ENCODE measurements at regions not wholly inside any gene's neighbourhood (a gene's known extent, or its start where the extent isn't known, plus 50 kb on each side); places are given as distances from the start of the nearest gene placed in this dataset.
"Not testable (repeated sequence)": the region's sequence is repeated elsewhere in the genome, so short reads cannot be mapped to it uniquely, and the experiment has no call there.

GRCh38 chr1:172845865-172846264, 187.0 kb downstream of the FASLG start:
- no peak overlapping the region for H3K27ac ChIP-seq
- no peaks in the 10 kb centered on the region for H3K4me1 ChIP-seq (replicated peaks; ENCODE audit: insufficient read depth)
- intact Hi-C loops (cut with micrococcal nuclease; ENCODE audit: unreplicated experiment): no loop called here
- no peaks in the 10 kb centered on the region for H3K9me2 ChIP-seq (ENCODE audit: insufficient read depth)
- DNase-seq: no peak
- ChIA-PET CTCF (no interaction called here), POLR2A (ENCODE audit: unreplicated experiment) (no interaction called here)
- no peak overlapping the region for H2AFZ ChIP-seq
- no peaks in the 10 kb centered on the region for H3K36me3 ChIP-seq (ENCODE audit: low read depth)
- TF ChIP-seq EZH2 (IDR thresholded peaks at IDR 0.05; ENCODE audit: low read depth) (no peak), CTCF (conservative IDR thresholded peaks at IDR 0.05) (no peak)
- H3F3A ChIP-seq (ENCODE audit: insufficient read depth, low read depth): no peaks in the 10 kb centered on the region
- BruUV-seq (replicated peaks): no TSS peak
- no peak overlapping the region for H3K4me3 ChIP-seq
- H4K20me1 ChIP-seq (ENCODE audit: insufficient read depth): no peaks in the 10 kb centered on the region
- H3K9me3 ChIP-seq (ENCODE audit: insufficient read depth, low read depth): no peaks in the 10 kb centered on the region; the same call in 1 of the 2 replicates
- no peaks in the 10 kb centered on the region for H3K27me3 ChIP-seq (ENCODE audit: insufficient read depth, low read depth)
- no peaks in the 10 kb centered on the region for H3K79me2 ChIP-seq (ENCODE audit: low read depth)
- H3K4me2 ChIP-seq: no peak overlapping the region

- H3K36me3 ChIP-seq (ENCODE audit: low read depth); H3F3A ChIP-seq (ENCODE audit: insufficient read depth, low read depth); H3K27ac ChIP-seq; H3K27me3 ChIP-seq (ENCODE audit: insufficient read depth, low read depth); H2AFZ ChIP-seq; POLR2A ChIA-PET (ENCODE audit: unreplicated experiment); H3K9me3 ChIP-seq (ENCODE audit: insufficient read depth, low read depth); H3K4me2 ChIP-seq; intact Hi-C loops (cut with micrococcal nuclease; ENCODE audit: unreplicated experiment); BruUV-seq (replicated peaks); H3K4me1 ChIP-seq (replicated peaks; ENCODE audit: insufficient read depth); CTCF ChIA-PET; H3K79me2 ChIP-seq (ENCODE audit: low read depth); H3K9me2 ChIP-seq (ENCODE audit: insufficient read depth); DNase-seq; H4K20me1 ChIP-seq (ENCODE audit: insufficient read depth); H3K4me3 ChIP-seq: not testable (repeated sequence)
Measured at GRCh38 chr1:172847814-172848213, 188.9 kb downstream of the FASLG start.

GRCh38 chr1:172849653-172850052, 190.8 kb downstream of the FASLG start:
- H3K27me3 ChIP-seq (ENCODE audit: insufficient read depth, low read depth): no peaks in the 10 kb centered on the region
- intact Hi-C loops (cut with micrococcal nuclease; ENCODE audit: unreplicated experiment): no loop called here
- H3K9me3 ChIP-seq (ENCODE audit: insufficient read depth, low read depth): no peaks in the 10 kb centered on the region; the same call in 1 of the 2 replicates
- no peak overlapping the region for H3K4me3 ChIP-seq
- H3K36me3 ChIP-seq (ENCODE audit: low read depth): no peaks in the 10 kb centered on the region
- H3K9me2 ChIP-seq (ENCODE audit: insufficient read depth): no peaks in the 10 kb centered on the region
- H2AFZ ChIP-seq: no peak overlapping the region
- no peaks in the 10 kb centered on the region for H4K20me1 ChIP-seq (ENCODE audit: insufficient read depth)
- no peaks in the 10 kb centered on the region for H3K4me1 ChIP-seq (replicated peaks; ENCODE audit: insufficient read depth)
- no peak overlapping the region for H3K4me2 ChIP-seq
- POLR2A ChIA-PET (ENCODE audit: unreplicated experiment): no interaction called here
- no peaks in the 10 kb centered on the region for H3K79me2 ChIP-seq (ENCODE audit: low read depth)
- BruUV-seq (replicated peaks): no TSS peak
- H3F3A ChIP-seq (ENCODE audit: insufficient read depth, low read depth): no peaks in the 10 kb centered on the region
- CTCF ChIA-PET: no interaction called here
- TF ChIP-seq EZH2 (IDR thresholded peaks at IDR 0.05; ENCODE audit: low read depth) (no peak), CTCF (conservative IDR thresholded peaks at IDR 0.05) (no peak)
- DNase-seq: no peak
- no peak overlapping the region for H3K27ac ChIP-seq

GRCh38 chr1:172851077-172851476, 192.2 kb downstream of the FASLG start:
- Histone ChIP-seq H3K9me3 (ENCODE audit: insufficient read depth, low read depth) (no peaks in the 10 kb centered on the region; the same call in 1 of the 2 replicates), H3K9me2 (ENCODE audit: insufficient read depth) (no peaks in the 10 kb centered on the region), H3F3A (ENCODE audit: insufficient read depth, low read depth) (no peaks in the 10 kb centered on the region), H4K20me1 (ENCODE audit: insufficient read depth) (no peaks in the 10 kb centered on the region), H3K4me3 (no peak overlapping the region), H3K4me1 (replicated peaks; ENCODE audit: insufficient read depth) (no peaks in the 10 kb centered on the region), H3K27ac (no peak overlapping the region), H2AFZ (no peak overlapping the region), H3K36me3 (ENCODE audit: low read depth) (no peaks in the 10 kb centered on the region), H3K4me2 (no peak overlapping the region), H3K27me3 (ENCODE audit: insufficient read depth, low read depth) (no peaks in the 10 kb centered on the region), H3K79me2 (ENCODE audit: low read depth) (no peaks in the 10 kb centered on the region)
- ChIA-PET POLR2A (ENCODE audit: unreplicated experiment) (interaction anchor here (0.6 kb wide), 1 partner anchor 73 kb away, joined by 5 read pairs; no protein-coding TSS in a partner anchor), CTCF (no interaction called here)
- TF ChIP-seq EZH2 (IDR thresholded peaks at IDR 0.05; ENCODE audit: low read depth) (no peak), CTCF (conservative IDR thresholded peaks at IDR 0.05) (no peak)
- no TSS peak for BruUV-seq (replicated peaks)
- DNase-seq: no peak
- intact Hi-C loops (cut with micrococcal nuclease; ENCODE audit: unreplicated experiment): no loop called here
